HepG2 (cell line): ENCODE measurements at regions not wholly inside any gene's neighbourhood (a gene's known extent, or its start where the extent isn't known, plus 50 kb on each side); places are given as distances from the start of the nearest gene placed in this dataset.

Experiments used
- ATAC-seq: fragments of 200-7000 bp; cut with Tn5 transposase; 3 replicates; pipeline ENCODE4 v1.9.1; 2020; ENCODE audit warnings: mild to moderate bottlenecking, moderate library complexity
- BruUV-seq: library from RNA; stranded (reverse); fragments of 400-500 nt; replicated peaks from 2 replicates; lab custom pipeline; 2021; lab: Mats Ljungman, UMichigan
- CTCF ChIA-PET: fragments of 300-600 bp; formaldehyde crosslinking; extraction: SDS; loops from one replicate; lab custom pipeline; 2021; ENCODE audit warnings: low total read pairs, inconsistent platforms, low intra/inter-chr PET ratio; lab: Yijun Ruan, JAX
- POLR2A ChIA-PET: fragments of 350-600 bp; sonication (Branson Sonifier 250); formaldehyde crosslinking; loops from one replicate; lab custom pipeline; 2020; ENCODE audit warnings: antibody characterized with exemption, inconsistent platforms; lab: Yijun Ruan, JAX
- DNase-seq: peaks from one replicate; pipeline ENCODE4 v3.0.0-alpha.2; 2015; ENCODE audit warnings: low spot score
- FAIRE-seq: peaks from 3 replicates; lab custom pipeline; 2011; peaks lifted over from hg19 to GRCh38; lab: Jason Lieb, UNC
- H2AFZ ChIP-seq: one replicate; pipeline ENCODE4 v1.6.1; 2011; ENCODE audit warnings: low read length, inconsistent platforms
- H3K27ac ChIP-seq: fragments of 300-600 bp; 3 replicates; pipeline ENCODE4 v1.8.0; 2011; ENCODE audit warnings: mixed run types, mild to moderate bottlenecking, mixed read lengths, low read length, inconsistent platforms; ENCODE audit not compliant: insufficient read depth; ENCODE audit errors: extremely low read length
- H3K27me3 ChIP-seq, 2 experiments: fragments of 200-600 bp in 1 of 2; 2 replicates in 1 of 2; 3 replicates in 1 of 2; pipeline versions ENCODE4 v1.6.0 to v1.8.0; 2011; ENCODE audit warnings: low read length in 2 of 2, mild to moderate bottlenecking in 2 of 2, moderate library complexity in 2 of 2, inconsistent platforms in 1 of 2; ENCODE audit not compliant: insufficient read depth in 2 of 2, control insufficient read depth in 1 of 2
- H3K36me3 ChIP-seq, 2 experiments: fragments of 200-600 bp in 1 of 2; replicated peaks in 1 of 2; 2 replicates in 1 of 2; 3 replicates in 1 of 2; pipeline versions ENCODE4 v1.5.1 to v1.8.0; 2011; ENCODE audit warnings: low read length in 2 of 2, inconsistent platforms in 1 of 2; ENCODE audit not compliant: insufficient read depth in 2 of 2, control insufficient read depth in 1 of 2
- H3K4me1 ChIP-seq: 2 replicates; pipeline ENCODE4 v1.5.1; 2012; ENCODE audit warnings: low read length, inconsistent platforms; ENCODE audit not compliant: insufficient read depth
- H3K4me2 ChIP-seq: 2 replicates; pipeline ENCODE4 v1.6.0; 2011; ENCODE audit warnings: low read depth, low read length, inconsistent platforms
- H3K4me3 ChIP-seq, 3 experiments: fragments of 200-600 bp in 1 of 3; sonication (generic), shearing (Covaris generic) in 1 of 3; replicated peaks in 1 of 3; 2 replicates each; pipeline ENCODE4 v1.5.1; 2011 to 2016; ENCODE audit warnings: low read length in 3 of 3, inconsistent platforms in 2 of 3, low read depth in 2 of 3, mild to moderate bottlenecking in 2 of 3, control low read depth in 1 of 3, mixed read lengths in 1 of 3; ENCODE audit not compliant: insufficient read depth in 1 of 3
- H3K79me2 ChIP-seq: one replicate; pipeline ENCODE4 v1.6.1; 2011; ENCODE audit warnings: low read length, inconsistent platforms; ENCODE audit not compliant: insufficient read depth
- H3K9ac ChIP-seq: 2 replicates; pipeline ENCODE4 v1.6.0; 2011; ENCODE audit warnings: mild to moderate bottlenecking, low read depth, low read length, inconsistent platforms; ENCODE audit not compliant: insufficient read depth
- H3K9me3 ChIP-seq: 2 replicates; pipeline ENCODE4 v1.5.1; 2012; ENCODE audit warnings: mild to moderate bottlenecking, low read length
- H4K20me1 ChIP-seq: 2 replicates; pipeline ENCODE4 v1.6.0; 2011; ENCODE audit warnings: inconsistent platforms, mild to moderate bottlenecking, low read length, moderate library complexity; ENCODE audit not compliant: insufficient read depth
- CBFB ChIP-seq: sonication (generic); formaldehyde crosslinking; IDR thresholded peaks from 2 replicates; pipeline ENCODE4 v1.4.0; 2020; ENCODE audit warnings: missing genetic modification reagents
- HMG20A ChIP-seq: IDR thresholded peaks from 2 replicates; pipeline ENCODE4 v1.6.1; 2016; ENCODE audit warnings: borderline replicate concordance
- HNF1B ChIP-seq: sonication (generic); formaldehyde crosslinking; IDR thresholded peaks from 2 replicates; pipeline ENCODE4 v1.5.1; 2020; ENCODE audit warnings: mild to moderate bottlenecking, moderate library complexity, missing genetic modification reagents
- KLF16 ChIP-seq, 2 experiments: sonication (generic) in 1 of 2; formaldehyde crosslinking in 1 of 2; IDR thresholded peaks; 2 replicates each; pipeline versions ENCODE4 v1.6.1 to v1.8.0; 2016 to 2023; ENCODE audit warnings: missing genetic modification reagents in 2 of 2, missing compliant biosample characterization in 1 of 2
- MEIS2 ChIP-seq: sonication (generic); formaldehyde crosslinking; IDR thresholded peaks from 2 replicates; pipeline ENCODE4 v1.9.0; 2021; ENCODE audit warnings: mild to moderate bottlenecking, missing genetic modification reagents
- WIZ ChIP-seq: sonication (generic); formaldehyde crosslinking; IDR thresholded peaks from 2 replicates; pipeline ENCODE4 v1.5.1; 2020; ENCODE audit warnings: mild to moderate bottlenecking, missing genetic modification reagents
- ZBTB33 ChIP-seq: sonication (generic); formaldehyde crosslinking; IDR thresholded peaks from 2 replicates; pipeline ENCODE4 v1.4.0; 2020; ENCODE audit warnings: missing genetic modification reagents
- ZFY ChIP-seq: sonication (generic); formaldehyde crosslinking; IDR thresholded peaks from 2 replicates; pipeline ENCODE4 v1.4.0; 2020; ENCODE audit warnings: missing genetic modification reagents
- ZHX2 ChIP-seq, 2 experiments: sonication (generic) in 1 of 2; formaldehyde crosslinking in 1 of 2; IDR thresholded peaks; 2 replicates each; pipeline versions ENCODE4 v1.6.1 to v1.9.0; 2014 to 2022; ENCODE audit warnings: antibody characterized with exemption in 1 of 2, borderline replicate concordance in 1 of 2, inconsistent platforms in 1 of 2, low read depth in 1 of 2, missing genetic modification reagents in 1 of 2
- ZNF260 ChIP-seq: sonication (generic); formaldehyde crosslinking; IDR thresholded peaks from 2 replicates; pipeline ENCODE4 v1.4.0; 2020; ENCODE audit warnings: missing genetic modification reagents, low read depth, mild to moderate bottlenecking, borderline replicate concordance
- ZNF589 ChIP-seq: sonication (generic); formaldehyde crosslinking; conservative IDR thresholded peaks from 2 replicates; pipeline ENCODE4 v1.8.0; 2022; ENCODE audit warnings: mild to moderate bottlenecking, moderate library complexity, missing genetic modification reagents
- ZNF782 ChIP-seq: sonication (generic); formaldehyde crosslinking; IDR thresholded peaks from 2 replicates; pipeline ENCODE4 v1.4.0; 2020; ENCODE audit warnings: missing genetic modification reagents, mild to moderate bottlenecking, borderline replicate concordance
- ZNF883 ChIP-seq: sonication (generic); formaldehyde crosslinking; IDR thresholded peaks from 2 replicates; pipeline ENCODE4 v1.5.1; 2020; ENCODE audit warnings: mild to moderate bottlenecking, missing genetic modification reagents; ENCODE audit errors: not compliant biosample characterization
- WGBS: methylation state at CpG from one replicate; pipeline ENCODE4 v1.1.6; 2017; ENCODE audit warnings: low lambda C conversion rate; 5-methylcytosine and 5-hydroxymethylcytosine counted together
- in situ Hi-C: cut with HindIII; loops from 2 replicates; pipeline ENCODE4 v1.10.0; 2017; ENCODE audit warnings: low pct_unique_long_range_greater_than_20kb; ENCODE audit not compliant: extremely low pct_ligation_motif_present
- intact Hi-C: fragments of 100-400 bp; cut with micrococcal nuclease; formaldehyde crosslinking; loops from one replicate; pipeline ENCODE4 v1.10.0; 2022; ENCODE audit not compliant: unreplicated experiment

GRCh38 chr6:19142275-19142674, 694.9 kb upstream of the ID4 start:
- POLR2A ChIA-PET = no interaction called here

More at GRCh38 chr6:19142275-19142674, 694.9 kb upstream of the ID4 start:
- no peak overlapping the region for H3K4me3 ChIP-seq
- in situ Hi-C loops = no loop called here
- BruUV-seq = no TSS peak
- DNase-seq = no peak
- TF ChIP-seq ZBTB33 (no peak), CBFB (CRISPR knock-in tag) (no peak), WIZ (CRISPR knock-in tag) (no peak), ZFY (CRISPR knock-in tag) (no peak), HNF1B (CRISPR knock-in tag) (no peak), ZNF782 (no peak), ZNF589 (CRISPR knock-in tag) (no peak), MEIS2 (CRISPR knock-in tag) (no peak), ZHX2 (IDR thresholded peaks at IDR 0.05; ENCODE audit: low read depth) (no peak), ZHX2 (CRISPR knock-in tag; IDR thresholded peaks at IDR 0.05; ENCODE audit: borderline replicate concordance) (no peak), KLF16 (CRISPR knock-in tag; IDR thresholded peaks at IDR 0.05) (no peak), ZNF883 (CRISPR knock-in tag) (no peak), ZNF260 (CRISPR knock-in tag) (no peak), HMG20A (CRISPR knock-in tag) (no peak)
- CTCF ChIA-PET = no interaction called here
- no peaks in the 10 kb centered on the region for H3K36me3 ChIP-seq
- 10% methylated on average over 5 of the region's 5 CpGs for WGBS
- intact Hi-C loops = no loop called here
- FAIRE-seq = no peak
- no peak overlapping the region for H2AFZ ChIP-seq
- no peak overlapping the region for H3K9ac ChIP-seq
- H3K79me2 ChIP-seq = no peaks in the 10 kb centered on the region
- H3K9me3 ChIP-seq = peaks cover 92% of the 10 kb centered on the region
- H3K4me1 ChIP-seq = no peaks in the 10 kb centered on the region
- no peak overlapping the region for H3K4me2 ChIP-seq
- no peak overlapping the region for H3K27ac ChIP-seq
- no peak for ATAC-seq
- H3K27me3 ChIP-seq = no peaks in the 10 kb centered on the region
- no peaks in the 10 kb centered on the region for H4K20me1 ChIP-seq
